ENCODE measurements at regions not wholly inside any gene's neighbourhood (a gene's known extent, or its start where the extent isn't known, plus 50 kb on each side); places are given as distances from the start of the nearest gene placed in this dataset.
"Not testable (repeated sequence)": the region's sequence is repeated elsewhere in the genome, so short reads cannot be mapped to it uniquely, and the experiment has no call there.

GRCh38 chr4:13985837-13986236, 358.3 kb upstream of the BOD1L1 start:
- DNase-seq (ENCODE audit: low read depth): peak; percentile 52

- no peak for DNase-seq (ENCODE audit: low read depth)
Measured at GRCh38 chr4:13986548-13986947, 359.0 kb upstream of the BOD1L1 start.

GRCh38 chr4:13988353-13989305, 361.1 kb upstream of the BOD1L1 start:
- peak; percentile 98 for DNase-seq (ENCODE audit: low read depth)

GRCh38 chr4:13989501-13989900, 362.0 kb upstream of the BOD1L1 start:
- DNase-seq (ENCODE audit: low read depth): peak; percentile 65

- peak; percentile 32 for DNase-seq (ENCODE audit: low read depth)
Measured at GRCh38 chr4:13990596-13991589, 363.4 kb upstream of the BOD1L1 start.

- DNase-seq (ENCODE audit: low read depth): no peak
Measured at GRCh38 chr4:13992041-13992440, 364.5 kb upstream of the BOD1L1 start.

- DNase-seq (ENCODE audit: low read depth): peak; percentile 9
Measured at GRCh38 chr4:13992975-13993520, 365.5 kb upstream of the BOD1L1 start.

- no peak for DNase-seq (ENCODE audit: low read depth)
Measured at GRCh38 chr4:13994016-13994415, 366.5 kb upstream of the BOD1L1 start.

GRCh38 chr4:13998850-13999445, 371.4 kb upstream of the BOD1L1 start:
- DNase-seq (ENCODE audit: low read depth): no peak

GRCh38 chr4:14000091-14000814, 372.7 kb upstream of the BOD1L1 start:
- peak; percentile 34 for DNase-seq (ENCODE audit: low read depth)

- not testable (repeated sequence) for DNase-seq (ENCODE audit: low read depth)
Measured at GRCh38 chr4:14002331-14002730, 374.8 kb upstream of the BOD1L1 start.

GRCh38 chr4:14008494-14008893, 381.0 kb upstream of the BOD1L1 start:
- DNase-seq (ENCODE audit: low read depth): no peak

- no peak for DNase-seq (ENCODE audit: low read depth)
Measured at GRCh38 chr4:14018191-14018853, 390.8 kb upstream of the BOD1L1 start.

- peak; percentile 82 for DNase-seq (ENCODE audit: low read depth)
Measured at GRCh38 chr4:14022456-14022855, 394.9 kb upstream of the BOD1L1 start.

- peak; percentile 50 for DNase-seq (ENCODE audit: low read depth)
Measured at GRCh38 chr4:14023036-14023435, 395.5 kb upstream of the BOD1L1 start.

- DNase-seq (ENCODE audit: low read depth): no peak
Measured at GRCh38 chr4:14023896-14024295, 396.4 kb upstream of the BOD1L1 start.

- no peak for DNase-seq (ENCODE audit: low read depth)
Measured at GRCh38 chr4:14025111-14025510, 397.6 kb upstream of the BOD1L1 start.

- no peak for DNase-seq (ENCODE audit: low read depth)
Measured at GRCh38 chr4:14025891-14026290, 398.4 kb upstream of the BOD1L1 start.

- DNase-seq (ENCODE audit: low read depth): no peak
Measured at GRCh38 chr4:14028862-14029261, 401.3 kb upstream of the BOD1L1 start.

GRCh38 chr4:14035076-14035475, 407.6 kb upstream of the BOD1L1 start:
- no peak for DNase-seq (ENCODE audit: low read depth)

- DNase-seq (ENCODE audit: low read depth): no peak
Measured at GRCh38 chr4:14043203-14043602, 415.7 kb upstream of the BOD1L1 start.

Measured in EH (cell line).